ENCODE measurements at regions not wholly inside any gene's neighbourhood (a gene's known extent, or its start where the extent isn't known, plus 50 kb on each side); places are given as distances from the start of the nearest gene placed in this dataset.
"Not testable (repeated sequence)": the region's sequence is repeated elsewhere in the genome, so short reads cannot be mapped to it uniquely, and the experiment has no call there.

DNA sequence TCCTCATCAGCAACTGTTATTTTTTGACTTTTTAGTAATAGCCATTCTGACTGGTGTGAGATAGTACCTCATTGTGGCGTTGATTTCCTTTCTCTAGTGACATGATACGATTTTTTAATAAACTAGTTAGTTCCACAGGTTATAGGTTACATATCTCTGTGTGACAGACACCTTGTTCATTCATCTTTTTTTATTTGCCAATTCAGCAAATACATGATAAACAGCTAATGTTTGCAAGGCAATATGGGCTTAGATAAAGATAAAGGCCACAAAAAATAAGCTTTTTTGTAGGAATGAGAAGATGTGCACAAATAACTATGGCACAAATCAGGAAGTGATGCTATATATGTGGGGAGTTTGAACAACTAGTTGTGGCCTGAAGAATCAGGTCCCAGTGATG lies 366.8 kb downstream of the HLX start:
- no peak for DNase-seq (ENCODE audit: extremely low spot score, unreplicated experiment)
- Mint-ChIP-seq H3K4me3 (no peak overlapping the region), H3K27me3 (no peaks in the 10 kb centered on the region), H3K9me3 (no peaks in the 10 kb centered on the region), H3K36me3 (no peaks in the 10 kb centered on the region), H3K4me1 (ENCODE audit: unreplicated experiment) (no peaks in the 10 kb centered on the region), H3K27ac (no peak overlapping the region)
- no peak for TF ChIP-seq CTCF (conservative IDR thresholded peaks at IDR 0.05)

- DNase-seq (ENCODE audit: extremely low spot score, unreplicated experiment), result no peak
- H3K27me3 Mint-ChIP-seq, result no peaks in the 10 kb centered on the region
- H3K4me1 Mint-ChIP-seq (ENCODE audit: unreplicated experiment), result no peaks in the 10 kb centered on the region
- no peak overlapping the region for H3K4me3 Mint-ChIP-seq
- no peak for TF ChIP-seq CTCF (conservative IDR thresholded peaks at IDR 0.05)
- H3K27ac Mint-ChIP-seq, result no peak overlapping the region
- no peaks in the 10 kb centered on the region for H3K36me3 Mint-ChIP-seq
- no peaks in the 10 kb centered on the region for H3K9me3 Mint-ChIP-seq
These were observed 367.6 kb downstream of the HLX start for GRCh38 chr1:221246628-221247415.

DNA sequence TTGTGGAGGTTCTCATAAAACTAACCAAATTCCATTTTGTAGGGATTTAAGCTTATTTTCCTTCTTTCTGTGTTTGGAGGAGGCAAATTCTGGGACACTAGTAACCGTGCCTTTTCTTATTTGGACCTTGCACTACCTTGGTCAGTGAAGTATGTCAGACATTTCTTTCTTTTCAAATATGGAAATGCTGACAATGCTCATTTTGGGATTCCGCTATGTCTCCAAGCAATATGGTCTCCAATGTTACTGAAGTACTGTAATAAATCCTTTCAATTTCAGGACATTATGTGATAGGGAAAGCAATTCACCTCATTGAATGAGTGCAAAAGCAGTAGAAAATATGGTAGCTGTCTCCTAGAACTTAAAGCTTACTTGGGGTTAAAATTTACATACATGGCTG lies 372.3 kb downstream of the HLX start:
- no peak for DNase-seq (ENCODE audit: extremely low spot score, unreplicated experiment)
- H3K4me1 Mint-ChIP-seq (ENCODE audit: unreplicated experiment), result no peaks in the 10 kb centered on the region
- H3K27me3 Mint-ChIP-seq, result no peaks in the 10 kb centered on the region
- H3K36me3 Mint-ChIP-seq, result no peaks in the 10 kb centered on the region
- no peak overlapping the region for H3K27ac Mint-ChIP-seq
- no peaks in the 10 kb centered on the region for H3K9me3 Mint-ChIP-seq
- no peak overlapping the region for H3K4me3 Mint-ChIP-seq
- no peak for TF ChIP-seq CTCF (conservative IDR thresholded peaks at IDR 0.05)

GRCh38 chr1:221254813-221255212 lies 375.6 kb downstream of the HLX start:
- no peaks in the 10 kb centered on the region for H3K4me1 Mint-ChIP-seq (ENCODE audit: unreplicated experiment)
- H3K27me3 Mint-ChIP-seq, result no peaks in the 10 kb centered on the region

DNA sequence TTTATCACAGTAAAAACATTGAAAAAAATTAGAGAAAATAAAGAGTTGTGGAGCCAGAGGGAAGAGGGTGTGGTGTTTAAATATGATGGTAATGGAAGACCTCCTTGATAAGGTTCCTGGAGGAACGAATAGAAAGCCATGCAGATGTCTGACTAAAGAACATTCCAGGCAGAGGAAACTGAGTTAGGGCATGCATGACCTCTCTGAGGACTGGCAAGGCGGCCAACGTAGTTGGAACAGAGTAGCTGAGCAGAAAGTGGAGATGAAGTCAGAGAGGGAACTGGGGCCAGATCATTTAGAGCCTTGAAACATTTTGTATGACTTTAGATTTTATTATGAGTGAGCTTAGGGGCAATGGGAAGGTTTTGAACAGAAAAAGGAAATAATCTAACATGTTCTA lies 377.5 kb downstream of the HLX start:
- TF ChIP-seq CTCF (conservative IDR thresholded peaks at IDR 0.05), result no peak
- Mint-ChIP-seq H3K4me1 (ENCODE audit: unreplicated experiment) (no peaks in the 10 kb centered on the region), H3K9me3 (peaks cover 6% of the 10 kb centered on the region), H3K36me3 (no peaks in the 10 kb centered on the region), H3K27me3 (peaks cover 7% of the 10 kb centered on the region), H3K27ac (no peak overlapping the region), H3K4me3 (no peak overlapping the region)
- DNase-seq (ENCODE audit: extremely low spot score, unreplicated experiment), result no peak

More at GRCh38 chr1:221254813-221255212, 375.6 kb downstream of the HLX start:
- H3K9me3 Mint-ChIP-seq, result no peaks in the 10 kb centered on the region
- H3K27ac Mint-ChIP-seq, result no peak overlapping the region
- no peak for TF ChIP-seq CTCF (conservative IDR thresholded peaks at IDR 0.05)
- DNase-seq (ENCODE audit: extremely low spot score, unreplicated experiment), result no peak
- H3K36me3 Mint-ChIP-seq, result no peaks in the 10 kb centered on the region
- H3K4me3 Mint-ChIP-seq, result no peak overlapping the region

DNA sequence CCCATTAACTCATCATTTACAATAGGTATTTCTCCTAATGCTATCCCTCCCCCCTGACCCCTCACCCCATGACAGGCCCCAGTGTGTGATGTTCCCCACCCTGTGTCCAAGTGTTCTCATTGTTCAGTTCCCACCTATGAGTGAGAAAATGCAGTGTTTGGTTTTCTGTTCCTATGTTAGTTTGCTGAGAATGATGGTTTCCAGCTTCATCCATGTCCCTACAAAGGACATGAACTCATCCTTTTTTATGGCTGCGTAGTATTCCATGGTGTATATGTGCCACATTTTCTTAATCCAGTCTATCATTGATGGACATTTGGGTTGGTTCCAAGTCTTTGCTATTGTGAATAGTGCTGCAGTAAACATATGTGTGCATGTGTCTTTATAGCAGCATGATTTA lies 378.3 kb downstream of the HLX start:
- H3K9me3 Mint-ChIP-seq; H3K27me3 Mint-ChIP-seq; DNase-seq (ENCODE audit: extremely low spot score, unreplicated experiment); H3K36me3 Mint-ChIP-seq; H3K4me3 Mint-ChIP-seq; H3K4me1 Mint-ChIP-seq (ENCODE audit: unreplicated experiment); H3K27ac Mint-ChIP-seq: not testable (repeated sequence)

DNA sequence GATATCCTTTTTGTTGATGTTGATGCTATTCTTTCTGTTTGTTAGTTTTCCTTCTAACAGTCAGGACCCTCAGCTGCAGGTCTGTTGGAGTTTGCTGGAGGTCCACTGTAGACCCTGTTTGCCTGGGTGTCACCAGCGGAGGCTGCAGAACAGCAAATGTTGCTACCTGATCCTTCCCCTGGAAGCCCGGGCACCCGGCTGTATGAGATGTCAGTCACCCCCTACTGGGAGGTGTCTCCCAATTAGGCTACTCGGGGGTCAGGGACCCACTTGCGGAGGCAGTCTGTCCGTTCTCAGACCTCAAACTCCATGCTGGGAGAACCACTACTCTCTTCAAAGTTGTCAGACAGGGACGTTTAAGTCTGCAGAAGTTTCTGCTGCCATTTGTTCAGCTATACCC lies 383.4 kb downstream of the HLX start:
- H3K27me3 Mint-ChIP-seq, result peaks cover 11% of the 10 kb centered on the region
- not testable (repeated sequence) for DNase-seq (ENCODE audit: extremely low spot score, unreplicated experiment); H3K9me3 Mint-ChIP-seq; H3K27ac Mint-ChIP-seq; H3K4me3 Mint-ChIP-seq; H3K4me1 Mint-ChIP-seq (ENCODE audit: unreplicated experiment); H3K36me3 Mint-ChIP-seq

Data from type B pancreatic cell (in vitro differentiated cells).